ENCODE measurements at regions not wholly inside any gene's neighbourhood (a gene's known extent, or its start where the extent isn't known, plus 50 kb on each side); places are given as distances from the start of the nearest gene placed in this dataset.

- Histone ChIP-seq H3K4me1 (ENCODE audit: control insufficient read depth, extremely low read depth, insufficient read depth, low read length) (no peaks in the 10 kb centered on the region), H4K20me1 (ENCODE audit: control insufficient read depth, extremely low read depth, insufficient read depth, low read length) (no peaks in the 10 kb centered on the region), H3K9me1 (ENCODE audit: control insufficient read depth, extremely low read depth, insufficient read depth, low read length) (no peaks in the 10 kb centered on the region), H3K9me3 (ENCODE audit: control insufficient read depth, low read depth, low read length) (no peaks in the 10 kb centered on the region), H3K4me3 (ENCODE audit: control insufficient read depth in 2 of 3, extremely low read depth in 1 of 3, insufficient read depth in 2 of 3, low read depth in 1 of 3, low read length in 3 of 3) (no peak overlapping the region), H3K4me2 (ENCODE audit: control insufficient read depth, extremely low read depth, insufficient read depth, low read depth, low read length) (no peak overlapping the region), H3K9ac (ENCODE audit: control insufficient read depth, extremely low read depth, insufficient read depth, low read length) (no peak overlapping the region), H3K79me2 (ENCODE audit: control insufficient read depth, insufficient read depth, low read length) (no peaks in the 10 kb centered on the region), H3K27ac (ENCODE audit: control insufficient read depth, insufficient read depth, low read length) (no peak overlapping the region), H3K27me3 (ENCODE audit: control insufficient read depth, extremely low read depth, insufficient read depth, low read length) (no peaks in the 10 kb centered on the region), H2AFZ (ENCODE audit: control insufficient read depth, low read length) (no peak overlapping the region), H3K36me3 (ENCODE audit: control insufficient read depth in 2 of 2, extremely low read depth in 1 of 2, insufficient read depth in 2 of 2, low read length in 2 of 2) (no peaks in the 10 kb centered on the region)
- FAIRE-seq (no peak), DNase-seq (ENCODE audit: low read depth, low spot score) (no peak)
- TF ChIP-seq EZH2 (IDR thresholded peaks at IDR 0.05; ENCODE audit: low read length) (no peak), CTCF (optimal IDR thresholded peaks at IDR 0.05 in 1 of 3, IDR thresholded peaks at IDR 0.05 in 1 of 3, conservative IDR thresholded peaks at IDR 0.05 in 1 of 3; ENCODE audit: extremely low read depth in 1 of 3, insufficient read depth in 2 of 3, low read length in 3 of 3) (no peak)
- dilution Hi-C loops (cut with MboI; ENCODE audit: extremely low pct_ligation_motif_present, low sequenced_read_pairs) = no loop called here
Observed at GRCh38 chr5:163809473-163809872, 304.1 kb downstream of the MAT2B start.

GRCh38 chr5:163813900-163814299 is 308.5 kb downstream of the MAT2B start:
- Histone ChIP-seq H3K4me2 (ENCODE audit: control insufficient read depth, extremely low read depth, insufficient read depth, low read depth, low read length) (no peak overlapping the region), H3K79me2 (ENCODE audit: control insufficient read depth, insufficient read depth, low read length) (no peaks in the 10 kb centered on the region), H3K4me1 (ENCODE audit: control insufficient read depth, extremely low read depth, insufficient read depth, low read length) (no peaks in the 10 kb centered on the region), H4K20me1 (ENCODE audit: control insufficient read depth, extremely low read depth, insufficient read depth, low read length) (no peaks in the 10 kb centered on the region), H3K9ac (ENCODE audit: control insufficient read depth, extremely low read depth, insufficient read depth, low read length) (no peak overlapping the region), H3K27me3 (ENCODE audit: control insufficient read depth, extremely low read depth, insufficient read depth, low read length) (no peaks in the 10 kb centered on the region), H3K9me3 (ENCODE audit: control insufficient read depth, low read depth, low read length) (no peaks in the 10 kb centered on the region), H3K36me3 (ENCODE audit: control insufficient read depth in 2 of 2, extremely low read depth in 1 of 2, insufficient read depth in 2 of 2, low read length in 2 of 2) (no peaks in the 10 kb centered on the region), H3K9me1 (ENCODE audit: control insufficient read depth, extremely low read depth, insufficient read depth, low read length) (no peaks in the 10 kb centered on the region), H3K27ac (ENCODE audit: control insufficient read depth, insufficient read depth, low read length) (no peak overlapping the region), H3K4me3 (ENCODE audit: control insufficient read depth in 2 of 3, extremely low read depth in 1 of 3, insufficient read depth in 2 of 3, low read depth in 1 of 3, low read length in 3 of 3) (no peak overlapping the region), H2AFZ (ENCODE audit: control insufficient read depth, low read length) (no peak overlapping the region)
- no peak for FAIRE-seq
- TF ChIP-seq CTCF (optimal IDR thresholded peaks at IDR 0.05 in 1 of 3, IDR thresholded peaks at IDR 0.05 in 1 of 3, conservative IDR thresholded peaks at IDR 0.05 in 1 of 3; ENCODE audit: extremely low read depth in 1 of 3, insufficient read depth in 2 of 3, low read length in 3 of 3) (no peak), EZH2 (IDR thresholded peaks at IDR 0.05; ENCODE audit: low read length) (no peak)
- dilution Hi-C loops (cut with MboI; ENCODE audit: extremely low pct_ligation_motif_present, low sequenced_read_pairs) = no loop called here
- no peak for DNase-seq (ENCODE audit: low read depth, low spot score)

Measured in keratinocyte (primary cell).